KMS-11 (cell line): ENCODE measurements at regions not wholly inside any gene's neighbourhood (a gene's known extent, or its start where the extent isn't known, plus 50 kb on each side); places are given as distances from the start of the nearest gene placed in this dataset.

Source experiments
- H2AFZ ChIP-seq: fragments of 200-600 bp; sonication (generic); 2 replicates; pipeline ENCODE4 v1.6.1; 2016; ENCODE audit warnings: antibody characterized with exemption, mixed run types, low read depth
- H3K27ac ChIP-seq: fragments of 200-600 bp; sonication (generic); 2 replicates; pipeline ENCODE4 v1.6.1; 2016; ENCODE audit warnings: mild to moderate bottlenecking, mixed run types
- H3K27me3 ChIP-seq: fragments of 200-600 bp; sonication (generic); 2 replicates; pipeline ENCODE4 v1.6.1; 2017; ENCODE audit warnings: mild to moderate bottlenecking, low read depth, mixed run types, moderate library complexity; ENCODE audit not compliant: insufficient read depth
- H3K36me3 ChIP-seq: fragments of 200-600 bp; sonication (generic); 2 replicates; pipeline ENCODE4 v1.6.1; 2017; ENCODE audit warnings: mild to moderate bottlenecking, mixed run types; ENCODE audit not compliant: insufficient read depth
- H3K4me1 ChIP-seq: fragments of 200-600 bp; sonication (generic); 2 replicates; pipeline ENCODE4 v1.6.1; 2016; ENCODE audit warnings: mild to moderate bottlenecking, low read depth, mixed run types; ENCODE audit not compliant: poor library complexity, severe bottlenecking
- H3K4me2 ChIP-seq: fragments of 200-600 bp; sonication (generic); 2 replicates; pipeline ENCODE4 v1.7.0; 2016; ENCODE audit warnings: mild to moderate bottlenecking, mixed run types
- H3K4me3 ChIP-seq: fragments of 200-600 bp; sonication (generic); IDR thresholded peaks from 2 replicates; pipeline ENCODE4 v1.6.1; 2017; ENCODE audit warnings: low read depth, low read length, mixed read lengths; ENCODE audit not compliant: insufficient read depth
- H3K79me2 ChIP-seq: fragments of 200-600 bp; sonication (generic); 2 replicates; pipeline ENCODE4 v1.6.1; 2016; ENCODE audit warnings: low read depth, mixed run types; ENCODE audit not compliant: insufficient read depth
- H3K9ac ChIP-seq: fragments of 200-600 bp; sonication (generic); 2 replicates; pipeline ENCODE4 v1.6.1; 2016; ENCODE audit warnings: mild to moderate bottlenecking, mixed run types
- H4K20me1 ChIP-seq: fragments of 200-600 bp; sonication (generic); 2 replicates; pipeline ENCODE4 v1.6.1; 2016; ENCODE audit warnings: mild to moderate bottlenecking, mixed run types; ENCODE audit not compliant: insufficient read depth
- CTCF ChIP-seq: fragments of 200-600 bp; sonication (generic); conservative IDR thresholded peaks from 2 replicates; pipeline ENCODE4 v1.6.1; 2017; ENCODE audit warnings: low read depth, mild to moderate bottlenecking, antibody characterized with exemption, low read length, moderate library complexity, mixed read lengths

- Histone ChIP-seq H3K27ac (peak overlapping the region; percentile 18; the same call in 1 of the 2 replicates), H3K79me2 (no peaks in the 10 kb centered on the region), H2AFZ (peak overlapping the region; percentile 18; the same call in 1 of the 2 replicates), H3K36me3 (no peaks in the 10 kb centered on the region), H3K27me3 (no peaks in the 10 kb centered on the region), H3K4me2 (peak overlapping the region; percentile 24; the same call in 1 of the 2 replicates), H4K20me1 (no peaks in the 10 kb centered on the region), H3K9ac (no peak overlapping the region), H3K4me1 (peaks cover 16% of the 10 kb centered on the region), H3K4me3 (no peak overlapping the region)
- no peak for TF ChIP-seq CTCF
Observed at GRCh38 chr7:138238734-138239659, 162.7 kb downstream of the AKR1D1 start.

GRCh38 chr7:138243430-138243829 lies 167.2 kb downstream of the AKR1D1 start:
- H3K4me1 ChIP-seq, result peaks cover 16% of the 10 kb centered on the region
- H2AFZ ChIP-seq, result no peak overlapping the region
- H4K20me1 ChIP-seq, result no peaks in the 10 kb centered on the region
- H3K79me2 ChIP-seq, result no peaks in the 10 kb centered on the region
- H3K9ac ChIP-seq, result no peak overlapping the region
- H3K4me3 ChIP-seq, result no peak overlapping the region
- no peak overlapping the region for H3K27ac ChIP-seq
- no peaks in the 10 kb centered on the region for H3K27me3 ChIP-seq
- H3K36me3 ChIP-seq, result no peaks in the 10 kb centered on the region
- TF ChIP-seq CTCF, result no peak
- H3K4me2 ChIP-seq, result no peak overlapping the region

- Histone ChIP-seq H3K79me2 (no peaks in the 10 kb centered on the region), H3K27me3 (no peaks in the 10 kb centered on the region), H3K4me1 (peaks cover 13% of the 10 kb centered on the region), H3K27ac (no peak overlapping the region), H3K4me3 (no peak overlapping the region), H3K36me3 (no peaks in the 10 kb centered on the region), H4K20me1 (no peaks in the 10 kb centered on the region), H3K9ac (no peak overlapping the region), H2AFZ (no peak overlapping the region), H3K4me2 (no peak overlapping the region)
- no peak for TF ChIP-seq CTCF
Observed at GRCh38 chr7:138243836-138244235, 167.6 kb downstream of the AKR1D1 start.

- H3K4me3 ChIP-seq, result no peak overlapping the region
- no peaks in the 10 kb centered on the region for H3K27me3 ChIP-seq
- peaks cover 5% of the 10 kb centered on the region for H3K4me1 ChIP-seq
- H3K27ac ChIP-seq, result no peak overlapping the region
- H2AFZ ChIP-seq, result no peak overlapping the region
- no peaks in the 10 kb centered on the region for H3K36me3 ChIP-seq
- H3K79me2 ChIP-seq, result no peaks in the 10 kb centered on the region
- TF ChIP-seq CTCF, result no peak
- no peak overlapping the region for H3K4me2 ChIP-seq
- no peaks in the 10 kb centered on the region for H4K20me1 ChIP-seq
- H3K9ac ChIP-seq, result no peak overlapping the region
Observed at GRCh38 chr7:138244606-138245005, 168.3 kb downstream of the AKR1D1 start.
